LNCaP clone FGC (cell line): ENCODE measurements at regions not wholly inside any gene's neighbourhood (a gene's known extent, or its start where the extent isn't known, plus 50 kb on each side); places are given as distances from the start of the nearest gene placed in this dataset.

Experiments
- DNase-seq: peaks from one replicate; pipeline ENCODE4 v3.0.0-alpha.2; 2011; ENCODE audit warnings: low read depth
- H3K4me3 ChIP-seq: 2 replicates; pipeline ENCODE4 v1.5.1; 2011; ENCODE audit warnings: mild to moderate bottlenecking, low read depth, low read length, control low read depth
- TF ChIP-seq, protein P1 (sequence below): IDR thresholded peaks from 2 replicates; pipeline ENCODE4 v1.5.1; 2012; ENCODE audit warnings: mild to moderate bottlenecking; ENCODE audit not compliant: control insufficient read depth, insufficient read depth; ENCODE audit errors: extremely low read depth

- H3K4me3 ChIP-seq: no peak overlapping the region
- no peak for DNase-seq
- TF ChIP-seq, protein P1, sequence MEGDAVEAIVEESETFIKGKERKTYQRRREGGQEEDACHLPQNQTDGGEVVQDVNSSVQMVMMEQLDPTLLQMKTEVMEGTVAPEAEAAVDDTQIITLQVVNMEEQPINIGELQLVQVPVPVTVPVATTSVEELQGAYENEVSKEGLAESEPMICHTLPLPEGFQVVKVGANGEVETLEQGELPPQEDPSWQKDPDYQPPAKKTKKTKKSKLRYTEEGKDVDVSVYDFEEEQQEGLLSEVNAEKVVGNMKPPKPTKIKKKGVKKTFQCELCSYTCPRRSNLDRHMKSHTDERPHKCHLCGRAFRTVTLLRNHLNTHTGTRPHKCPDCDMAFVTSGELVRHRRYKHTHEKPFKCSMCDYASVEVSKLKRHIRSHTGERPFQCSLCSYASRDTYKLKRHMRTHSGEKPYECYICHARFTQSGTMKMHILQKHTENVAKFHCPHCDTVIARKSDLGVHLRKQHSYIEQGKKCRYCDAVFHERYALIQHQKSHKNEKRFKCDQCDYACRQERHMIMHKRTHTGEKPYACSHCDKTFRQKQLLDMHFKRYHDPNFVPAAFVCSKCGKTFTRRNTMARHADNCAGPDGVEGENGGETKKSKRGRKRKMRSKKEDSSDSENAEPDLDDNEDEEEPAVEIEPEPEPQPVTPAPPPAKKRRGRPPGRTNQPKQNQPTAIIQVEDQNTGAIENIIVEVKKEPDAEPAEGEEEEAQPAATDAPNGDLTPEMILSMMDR: no peak
Measured at GRCh38 chrX:122184791-122185190, 999.3 kb upstream of the GRIA3 start.

GRCh38 chrX:122187069-122187713 lies 996.9 kb upstream of the GRIA3 start:
- H3K4me3 ChIP-seq: no peak overlapping the region
- no peak for DNase-seq
- TF ChIP-seq, protein P1: no peak

GRCh38 chrX:122188751-122189150 lies 995.3 kb upstream of the GRIA3 start:
- TF ChIP-seq, protein P1: no peak
- no peak overlapping the region for H3K4me3 ChIP-seq
- DNase-seq: no peak

- DNase-seq: no peak
Measured at GRCh38 chrX:122196343-122196742, 987.7 kb upstream of the GRIA3 start.

DNA sequence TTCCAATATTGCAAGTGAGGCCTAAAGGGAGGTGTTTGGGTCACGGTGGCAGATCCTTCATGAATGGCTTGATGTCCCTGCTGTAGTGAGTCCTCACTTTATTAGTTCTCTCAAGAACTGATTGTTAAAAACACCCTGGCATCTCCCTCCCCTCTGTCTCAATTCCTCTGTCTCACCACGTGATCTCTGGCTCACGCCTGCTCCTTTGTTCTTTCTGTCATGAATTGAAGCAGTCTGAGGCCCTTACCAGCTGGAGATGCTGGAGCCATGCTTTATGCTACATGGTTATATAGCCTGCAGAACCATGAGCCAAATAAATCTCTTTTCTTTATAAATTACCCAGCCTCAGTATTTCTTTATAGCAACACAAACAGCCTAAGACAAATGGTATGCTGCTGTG lies 980.7 kb upstream of the GRIA3 start:
- DNase-seq: no peak
- TF ChIP-seq, protein P1: no peak

More at GRCh38 chrX:122196343-122196742, 987.7 kb upstream of the GRIA3 start:
- H3K4me3 ChIP-seq: no peak overlapping the region
- TF ChIP-seq, protein P1: no peak

DNA sequence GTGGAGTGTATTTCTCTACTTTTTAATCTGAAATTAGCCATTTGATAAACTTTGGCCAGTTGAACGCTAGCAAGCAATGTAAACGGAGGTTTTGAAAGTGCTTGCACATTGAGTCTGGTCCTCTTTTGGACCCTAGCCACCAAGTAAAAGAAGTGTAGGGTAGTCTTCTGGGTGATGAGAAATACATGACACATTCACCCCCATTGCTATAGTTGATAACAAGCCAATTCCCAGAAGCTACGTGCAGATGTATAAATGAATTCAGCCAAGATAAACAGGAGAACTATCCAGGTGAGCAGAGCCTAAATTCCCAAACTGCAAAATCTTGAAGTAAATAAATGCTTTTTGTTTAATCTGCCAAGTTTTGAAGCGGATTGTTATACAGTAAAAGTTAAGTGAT lies 965.4 kb upstream of the GRIA3 start:
- no peak overlapping the region for H3K4me3 ChIP-seq
- no peak for DNase-seq
- TF ChIP-seq, protein P1: no peak

More for the DNA sequence above, 980.7 kb upstream of the GRIA3 start:
- H3K4me3 ChIP-seq: no peak overlapping the region

- no peak overlapping the region for H3K4me3 ChIP-seq
- no peak for DNase-seq
- TF ChIP-seq, protein P1: no peak
Measured at GRCh38 chrX:122219226-122219625, 964.9 kb upstream of the GRIA3 start.
